GM23338 (cell line): ENCODE measurements at regions not wholly inside any gene's neighbourhood (a gene's known extent, or its start where the extent isn't known, plus 50 kb on each side); places are given as distances from the start of the nearest gene placed in this dataset.

Source experiments
- ATAC-seq: fragments of 200-7000 bp; cut with Tn5 transposase; 3 replicates; pipeline ENCODE4 v1.9.1; 2020
- DNase-seq: peaks from one replicate; pipeline ENCODE4 v3.0.0-alpha.2; 2015; ENCODE audit warnings: low spot score
- H2AFZ ChIP-seq: fragments of 200-600 bp; sonication (generic); 2 replicates; pipeline ENCODE4 v1.8.0; 2016; ENCODE audit warnings: antibody characterized with exemption, mild to moderate bottlenecking, moderate library complexity
- H3F3A ChIP-seq: fragments of 200-600 bp; sonication (generic); replicated peaks from 2 replicates; pipeline ENCODE4 v1.8.0; 2017; ENCODE audit warnings: antibody characterized with exemption, mixed run types, low read depth
- H3K27ac ChIP-seq: fragments of 200-600 bp; sonication (generic); 2 replicates; pipeline ENCODE4 v1.6.1; 2016; ENCODE audit warnings: low read depth
- H3K27me3 ChIP-seq: fragments of 200-600 bp; sonication (generic); 2 replicates; pipeline ENCODE4 v1.8.0; 2016; ENCODE audit warnings: mild to moderate bottlenecking, mixed run types, moderate library complexity; ENCODE audit not compliant: insufficient read depth
- H3K36me3 ChIP-seq: fragments of 200-600 bp; sonication (generic); 2 replicates; pipeline ENCODE4 v1.8.0; 2016; ENCODE audit warnings: mild to moderate bottlenecking; ENCODE audit not compliant: insufficient read depth
- H3K4me1 ChIP-seq: fragments of 200-600 bp; sonication (generic); 2 replicates; pipeline ENCODE4 v1.8.0; 2016; ENCODE audit warnings: mild to moderate bottlenecking, moderate library complexity; ENCODE audit not compliant: insufficient read depth
- H3K4me2 ChIP-seq: fragments of 200-600 bp; sonication (generic); 2 replicates; pipeline ENCODE4 v1.7.1; 2017; ENCODE audit warnings: mixed run types
- H3K4me3 ChIP-seq: fragments of 200-600 bp; sonication (generic); 2 replicates; pipeline ENCODE4 v1.6.1; 2016; ENCODE audit warnings: mixed run types
- H3K79me2 ChIP-seq: fragments of 200-600 bp; sonication (generic); replicated peaks from 2 replicates; pipeline ENCODE4 v1.8.0; 2017; ENCODE audit warnings: mild to moderate bottlenecking; ENCODE audit not compliant: insufficient read depth
- H3K9me2 ChIP-seq: fragments of 200-600 bp; sonication (generic); 2 replicates; pipeline ENCODE4 v1.8.0; 2017; ENCODE audit not compliant: insufficient read depth
- H4K20me1 ChIP-seq: fragments of 200-600 bp; sonication (generic); replicated peaks from 2 replicates; pipeline ENCODE4 v1.8.0; 2017; ENCODE audit warnings: mild to moderate bottlenecking; ENCODE audit not compliant: insufficient read depth
- H3K27ac Mint-ChIP-seq: 2 replicates; pipeline ENCODE4 v1.8.0; 2020; ENCODE audit warnings: inconsistent platforms, mild to moderate bottlenecking, moderate library complexity, mixed read lengths
- H3K27me3 Mint-ChIP-seq: 3 replicates; pipeline ENCODE4 v1.8.0; 2022; ENCODE audit warnings: low read depth, mild to moderate bottlenecking, moderate library complexity, mixed read lengths, inconsistent platforms; ENCODE audit not compliant: insufficient read depth, poor library complexity
- H3K36me3 Mint-ChIP-seq: 3 replicates; pipeline ENCODE4 v1.8.0; 2021; ENCODE audit warnings: low read depth, mild to moderate bottlenecking, inconsistent platforms, moderate library complexity, mixed read lengths
- H3K4me1 Mint-ChIP-seq: 3 replicates; pipeline ENCODE4 v1.8.0; 2020; ENCODE audit warnings: mild to moderate bottlenecking, inconsistent platforms, mixed read lengths
- H3K4me3 Mint-ChIP-seq: 3 replicates; pipeline ENCODE4 v1.8.0; 2021; ENCODE audit warnings: moderate library complexity, mild to moderate bottlenecking, inconsistent platforms, mixed read lengths
- H3K9me3 Mint-ChIP-seq: 3 replicates; pipeline ENCODE4 v1.8.0; 2020; ENCODE audit warnings: moderate library complexity, mild to moderate bottlenecking, inconsistent platforms, mixed read lengths
- CREB1 ChIP-seq: fragments of 250-450 bp; sonication (Bioruptor Pico); IDR thresholded peaks from 2 replicates; pipeline ENCODE4 v1.5.0; 2020; ENCODE audit warnings: low read depth, mild to moderate bottlenecking, moderate library complexity
- CTCF ChIP-seq, 2 experiments: fragments of 200-600 bp in 1 of 2; sonication (generic) in 1 of 2; conservative IDR thresholded peaks; 2 replicates each; pipeline versions ENCODE4 v1.5.1 to v1.6.1; 2016 to 2017; ENCODE audit warnings: antibody characterized with exemption in 2 of 2, low read depth in 2 of 2, mild to moderate bottlenecking in 2 of 2, moderate library complexity in 1 of 2
- ETS1 ChIP-seq: IDR thresholded peaks from 2 replicates; pipeline ENCODE4 v1.6.1; 2016; ENCODE audit warnings: antibody characterized with exemption
- EZH2 ChIP-seq: fragments of 200-600 bp; sonication (generic); IDR thresholded peaks from one replicate; pipeline ENCODE4 v1.8.0; 2017; ENCODE audit warnings: antibody characterized with exemption, mild to moderate bottlenecking, low read depth; ENCODE audit not compliant: unreplicated experiment
- EZH2phosphoT487 ChIP-seq: fragments of 200-600 bp; sonication (generic); IDR thresholded peaks from one replicate; pipeline ENCODE4 v1.8.1; 2018; ENCODE audit warnings: antibody characterized with exemption; ENCODE audit not compliant: unreplicated experiment
- JUNB ChIP-seq: IDR thresholded peaks from one replicate; pipeline ENCODE4 v1.6.1; 2016; ENCODE audit warnings: antibody characterized with exemption; ENCODE audit not compliant: unreplicated experiment
- NANOG ChIP-seq: IDR thresholded peaks from 2 replicates; pipeline ENCODE4 v1.6.1; 2016; ENCODE audit warnings: antibody characterized with exemption, borderline replicate concordance
- POLR2AphosphoS5 ChIP-seq: IDR thresholded peaks from 2 replicates; pipeline ENCODE4 v1.6.1; 2016; ENCODE audit warnings: antibody characterized with exemption, low read depth
- REST ChIP-seq: IDR thresholded peaks from one replicate; pipeline ENCODE4 v1.6.1; 2018; ENCODE audit warnings: antibody characterized with exemption; ENCODE audit not compliant: unreplicated experiment
- STAT1 ChIP-seq: IDR thresholded peaks from one replicate; pipeline ENCODE4 v1.6.1; 2016; ENCODE audit warnings: antibody characterized with exemption; ENCODE audit not compliant: unreplicated experiment
- ZNF114 ChIP-seq: fragments of 250-450 bp; sonication (Bioruptor Pico); IDR thresholded peaks from 2 replicates; pipeline ENCODE4 v1.5.0; 2020; ENCODE audit warnings: mild to moderate bottlenecking, moderate library complexity
- ZNF331 ChIP-seq: fragments of 250-450 bp; sonication (Bioruptor Pico); IDR thresholded peaks from 2 replicates; pipeline ENCODE4 v1.5.0; 2020; ENCODE audit warnings: low read depth, mild to moderate bottlenecking, moderate library complexity
- TF ChIP-seq, protein P1 (sequence below): fragments of 250-450 bp; sonication (Bioruptor Pico); IDR thresholded peaks from 2 replicates; pipeline ENCODE4 v1.5.0; 2020; ENCODE audit warnings: mild to moderate bottlenecking, moderate library complexity

- Histone ChIP-seq H3K4me1 (peaks cover 59% of the 10 kb centered on the region), H3F3A (no peaks in the 10 kb centered on the region; the same call in 1 of the 2 replicates), H3K27ac (no peak overlapping the region), H3K4me3 (no peak overlapping the region), H4K20me1 (no peaks in the 10 kb centered on the region), H3K79me2 (no peaks in the 10 kb centered on the region), H3K36me3 (no peaks in the 10 kb centered on the region), H2AFZ (no peak overlapping the region), H3K27me3 (no peaks in the 10 kb centered on the region), H3K9me2 (no peaks in the 10 kb centered on the region), H3K4me2 (no peak overlapping the region)
- Mint-ChIP-seq H3K36me3 (no peaks in the 10 kb centered on the region), H3K27me3 (no peaks in the 10 kb centered on the region), H3K4me1 (peaks cover 58% of the 10 kb centered on the region), H3K4me3 (no peak overlapping the region), H3K9me3 (no peaks in the 10 kb centered on the region), H3K27ac (no peak overlapping the region)
- ATAC-seq, result no peak
- no peak for DNase-seq
- TF ChIP-seq EZH2, result no peak
- no peak for TF ChIP-seq NANOG
- TF ChIP-seq STAT1, result no peak
- no peak for TF ChIP-seq CTCF (conservative IDR thresholded peaks at IDR 0.05; ENCODE audit: low read depth in 2 of 2)
- TF ChIP-seq, protein P1, sequence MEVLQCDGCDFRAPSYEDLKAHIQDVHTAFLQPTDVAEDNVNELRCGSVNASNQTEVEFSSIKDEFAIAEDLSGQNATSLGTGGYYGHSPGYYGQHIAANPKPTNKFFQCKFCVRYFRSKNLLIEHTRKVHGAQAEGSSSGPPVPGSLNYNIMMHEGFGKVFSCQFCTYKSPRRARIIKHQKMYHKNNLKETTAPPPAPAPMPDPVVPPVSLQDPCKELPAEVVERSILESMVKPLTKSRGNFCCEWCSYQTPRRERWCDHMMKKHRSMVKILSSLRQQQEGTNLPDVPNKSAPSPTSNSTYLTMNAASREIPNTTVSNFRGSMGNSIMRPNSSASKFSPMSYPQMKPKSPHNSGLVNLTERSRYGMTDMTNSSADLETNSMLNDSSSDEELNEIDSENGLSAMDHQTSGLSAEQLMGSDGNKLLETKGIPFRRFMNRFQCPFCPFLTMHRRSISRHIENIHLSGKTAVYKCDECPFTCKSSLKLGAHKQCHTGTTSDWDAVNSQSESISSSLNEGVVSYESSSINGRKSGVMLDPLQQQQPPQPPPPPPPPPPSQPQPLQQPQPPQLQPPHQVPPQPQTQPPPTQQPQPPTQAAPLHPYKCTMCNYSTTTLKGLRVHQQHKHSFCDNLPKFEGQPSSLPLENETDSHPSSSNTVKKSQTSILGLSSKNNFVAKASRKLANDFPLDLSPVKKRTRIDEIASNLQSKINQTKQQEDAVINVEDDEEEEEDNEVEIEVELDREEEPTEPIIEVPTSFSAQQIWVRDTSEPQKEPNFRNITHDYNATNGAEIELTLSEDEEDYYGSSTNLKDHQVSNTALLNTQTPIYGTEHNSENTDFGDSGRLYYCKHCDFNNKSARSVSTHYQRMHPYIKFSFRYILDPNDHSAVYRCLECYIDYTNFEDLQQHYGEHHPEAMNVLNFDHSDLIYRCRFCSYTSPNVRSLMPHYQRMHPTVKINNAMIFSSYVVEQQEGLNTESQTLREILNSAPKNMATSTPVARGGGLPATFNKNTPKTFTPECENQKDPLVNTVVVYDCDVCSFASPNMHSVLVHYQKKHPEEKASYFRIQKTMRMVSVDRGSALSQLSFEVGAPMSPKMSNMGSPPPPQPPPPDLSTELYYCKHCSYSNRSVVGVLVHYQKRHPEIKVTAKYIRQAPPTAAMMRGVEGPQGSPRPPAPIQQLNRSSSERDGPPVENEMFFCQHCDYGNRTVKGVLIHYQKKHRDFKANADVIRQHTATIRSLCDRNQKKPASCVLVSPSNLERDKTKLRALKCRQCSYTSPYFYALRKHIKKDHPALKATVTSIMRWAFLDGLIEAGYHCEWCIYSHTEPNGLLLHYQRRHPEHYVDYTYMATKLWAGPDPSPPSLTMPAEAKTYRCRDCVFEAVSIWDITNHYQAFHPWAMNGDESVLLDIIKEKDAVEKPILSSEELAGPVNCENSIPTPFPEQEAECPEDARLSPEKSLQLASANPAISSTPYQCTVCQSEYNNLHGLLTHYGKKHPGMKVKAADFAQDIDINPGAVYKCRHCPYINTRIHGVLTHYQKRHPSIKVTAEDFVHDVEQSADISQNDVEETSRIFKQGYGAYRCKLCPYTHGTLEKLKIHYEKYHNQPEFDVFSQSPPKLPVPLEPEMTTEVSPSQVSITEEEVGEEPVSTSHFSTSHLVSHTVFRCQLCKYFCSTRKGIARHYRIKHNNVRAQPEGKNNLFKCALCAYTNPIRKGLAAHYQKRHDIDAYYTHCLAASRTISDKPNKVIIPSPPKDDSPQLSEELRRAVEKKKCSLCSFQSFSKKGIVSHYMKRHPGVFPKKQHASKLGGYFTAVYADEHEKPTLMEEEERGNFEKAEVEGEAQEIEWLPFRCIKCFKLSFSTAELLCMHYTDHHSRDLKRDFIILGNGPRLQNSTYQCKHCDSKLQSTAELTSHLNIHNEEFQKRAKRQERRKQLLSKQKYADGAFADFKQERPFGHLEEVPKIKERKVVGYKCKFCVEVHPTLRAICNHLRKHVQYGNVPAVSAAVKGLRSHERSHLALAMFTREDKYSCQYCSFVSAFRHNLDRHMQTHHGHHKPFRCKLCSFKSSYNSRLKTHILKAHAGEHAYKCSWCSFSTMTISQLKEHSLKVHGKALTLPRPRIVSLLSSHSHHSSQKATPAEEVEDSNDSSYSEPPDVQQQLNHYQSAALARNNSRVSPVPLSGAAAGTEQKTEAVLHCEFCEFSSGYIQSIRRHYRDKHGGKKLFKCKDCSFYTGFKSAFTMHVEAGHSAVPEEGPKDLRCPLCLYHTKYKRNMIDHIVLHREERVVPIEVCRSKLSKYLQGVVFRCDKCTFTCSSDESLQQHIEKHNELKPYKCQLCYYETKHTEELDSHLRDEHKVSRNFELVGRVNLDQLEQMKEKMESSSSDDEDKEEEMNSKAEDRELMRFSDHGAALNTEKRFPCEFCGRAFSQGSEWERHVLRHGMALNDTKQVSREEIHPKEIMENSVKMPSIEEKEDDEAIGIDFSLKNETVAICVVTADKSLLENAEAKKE (CRISPR knock-in tag), result no peak
- TF ChIP-seq ETS1, result no peak
- no peak for TF ChIP-seq JUNB
- TF ChIP-seq ZNF114 (CRISPR knock-in tag), result no peak
- no peak for TF ChIP-seq EZH2phosphoT487
- TF ChIP-seq REST, result no peak
- TF ChIP-seq ZNF331 (CRISPR knock-in tag), result no peak
- no peak for TF ChIP-seq CREB1 (CRISPR knock-in tag)
- no peak for TF ChIP-seq POLR2AphosphoS5
These were observed 207.4 kb upstream of the SSTR1 start for GRCh38 chr14:38000340-38000739.
